ENCODE measurements at regions not wholly inside any gene's neighbourhood (a gene's known extent, or its start where the extent isn't known, plus 50 kb on each side); places are given as distances from the start of the nearest gene placed in this dataset.

DNA sequence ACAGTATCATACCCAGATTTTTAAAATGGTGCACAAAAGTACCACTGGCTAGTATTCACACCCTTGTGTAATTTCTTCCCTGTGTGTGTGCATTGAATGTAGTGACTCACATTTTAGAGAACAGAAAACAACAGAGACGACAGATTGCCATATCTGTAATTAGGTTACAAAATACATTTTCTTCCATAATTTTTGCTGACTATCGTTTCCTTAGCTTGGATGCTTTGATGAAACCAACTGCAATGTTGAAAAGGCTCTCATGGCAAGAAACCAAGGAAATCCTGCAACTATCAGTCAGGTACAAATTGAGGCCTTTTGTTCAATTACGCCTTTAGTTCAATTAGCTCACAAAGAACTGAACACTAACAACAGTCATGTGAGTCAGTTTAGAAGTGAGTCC, 484.4 kb downstream of the ZNF804A start:
- TF ChIP-seq, protein P1, sequence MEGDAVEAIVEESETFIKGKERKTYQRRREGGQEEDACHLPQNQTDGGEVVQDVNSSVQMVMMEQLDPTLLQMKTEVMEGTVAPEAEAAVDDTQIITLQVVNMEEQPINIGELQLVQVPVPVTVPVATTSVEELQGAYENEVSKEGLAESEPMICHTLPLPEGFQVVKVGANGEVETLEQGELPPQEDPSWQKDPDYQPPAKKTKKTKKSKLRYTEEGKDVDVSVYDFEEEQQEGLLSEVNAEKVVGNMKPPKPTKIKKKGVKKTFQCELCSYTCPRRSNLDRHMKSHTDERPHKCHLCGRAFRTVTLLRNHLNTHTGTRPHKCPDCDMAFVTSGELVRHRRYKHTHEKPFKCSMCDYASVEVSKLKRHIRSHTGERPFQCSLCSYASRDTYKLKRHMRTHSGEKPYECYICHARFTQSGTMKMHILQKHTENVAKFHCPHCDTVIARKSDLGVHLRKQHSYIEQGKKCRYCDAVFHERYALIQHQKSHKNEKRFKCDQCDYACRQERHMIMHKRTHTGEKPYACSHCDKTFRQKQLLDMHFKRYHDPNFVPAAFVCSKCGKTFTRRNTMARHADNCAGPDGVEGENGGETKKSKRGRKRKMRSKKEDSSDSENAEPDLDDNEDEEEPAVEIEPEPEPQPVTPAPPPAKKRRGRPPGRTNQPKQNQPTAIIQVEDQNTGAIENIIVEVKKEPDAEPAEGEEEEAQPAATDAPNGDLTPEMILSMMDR (IDR thresholded peaks at IDR 0.05), result no peak
- no peak for TF ChIP-seq POLR2A (IDR thresholded peaks at IDR 0.05)

Measured in uterus (tissue), 2 donors.